MM.1S (cell line): ENCODE measurements at regions not wholly inside any gene's neighbourhood (a gene's known extent, or its start where the extent isn't known, plus 50 kb on each side); places are given as distances from the start of the nearest gene placed in this dataset.

Experiments used
- EZH2 ChIP-seq: fragments of 300-600 bp; sonication (generic); optimal IDR thresholded peaks from 2 replicates; pipeline ENCODE3; 2017; ENCODE audit warnings: low read depth, mild to moderate bottlenecking, antibody characterized with exemption, low read length, mixed read lengths
- EZH2phosphoT487 ChIP-seq: fragments of 300-600 bp; sonication (generic); IDR thresholded peaks from 2 replicates; pipeline ENCODE4 v1.6.1; 2018; ENCODE audit warnings: antibody characterized with exemption, low read length
- TF ChIP-seq, protein P1 (sequence below): fragments of 300-600 bp; sonication (generic); IDR thresholded peaks from 2 replicates; pipeline ENCODE4 v1.5.1; 2016; ENCODE audit warnings: antibody characterized with exemption, low read length, mixed read lengths

GRCh38 chr11:29669310-29669709, 347.5 kb downstream of the KCNA4 start:
- TF ChIP-seq, protein P1, sequence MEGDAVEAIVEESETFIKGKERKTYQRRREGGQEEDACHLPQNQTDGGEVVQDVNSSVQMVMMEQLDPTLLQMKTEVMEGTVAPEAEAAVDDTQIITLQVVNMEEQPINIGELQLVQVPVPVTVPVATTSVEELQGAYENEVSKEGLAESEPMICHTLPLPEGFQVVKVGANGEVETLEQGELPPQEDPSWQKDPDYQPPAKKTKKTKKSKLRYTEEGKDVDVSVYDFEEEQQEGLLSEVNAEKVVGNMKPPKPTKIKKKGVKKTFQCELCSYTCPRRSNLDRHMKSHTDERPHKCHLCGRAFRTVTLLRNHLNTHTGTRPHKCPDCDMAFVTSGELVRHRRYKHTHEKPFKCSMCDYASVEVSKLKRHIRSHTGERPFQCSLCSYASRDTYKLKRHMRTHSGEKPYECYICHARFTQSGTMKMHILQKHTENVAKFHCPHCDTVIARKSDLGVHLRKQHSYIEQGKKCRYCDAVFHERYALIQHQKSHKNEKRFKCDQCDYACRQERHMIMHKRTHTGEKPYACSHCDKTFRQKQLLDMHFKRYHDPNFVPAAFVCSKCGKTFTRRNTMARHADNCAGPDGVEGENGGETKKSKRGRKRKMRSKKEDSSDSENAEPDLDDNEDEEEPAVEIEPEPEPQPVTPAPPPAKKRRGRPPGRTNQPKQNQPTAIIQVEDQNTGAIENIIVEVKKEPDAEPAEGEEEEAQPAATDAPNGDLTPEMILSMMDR = no peak
- TF ChIP-seq EZH2 = no peak
- no peak for TF ChIP-seq EZH2phosphoT487
